OCI-LY3 (cell line): ENCODE measurements at regions not wholly inside any gene's neighbourhood (a gene's known extent, or its start where the extent isn't known, plus 50 kb on each side); places are given as distances from the start of the nearest gene placed in this dataset.

Source experiments
- H2AFZ ChIP-seq: fragments of 200-600, 300-600 bp; shearing (Covaris generic); 2 replicates; pipeline ENCODE4 v1.6.0; 2014; ENCODE audit warnings: antibody characterized with exemption, low read depth, low read length
- H3K27ac ChIP-seq: fragments of 200-600, 300-600 bp; sonication (generic); 2 replicates; pipeline ENCODE4 v1.5.1; 2014; ENCODE audit warnings: mild to moderate bottlenecking, low read length, moderate library complexity, mixed read lengths
- H3K27me3 ChIP-seq: fragments of 200-600, 300-600 bp; sonication (generic); 2 replicates; pipeline ENCODE4 v1.6.1; 2014; ENCODE audit warnings: low read depth, low read length, mixed read lengths
- H3K36me3 ChIP-seq: fragments of 200-600, 300-600 bp; sonication (generic); replicated peaks from 2 replicates; pipeline ENCODE3; 2014; ENCODE audit warnings: low read depth, low read length, mixed read lengths
- H3K4me1 ChIP-seq: fragments of 300-600, 200-600 bp; sonication (generic); 2 replicates; pipeline ENCODE4 v1.6.1; 2014; ENCODE audit warnings: low read length, mixed read lengths
- H3K4me2 ChIP-seq: fragments of 200-600, 300-600 bp; sonication (generic); 2 replicates; pipeline ENCODE4 v1.6.1; 2014; ENCODE audit warnings: low read length, mixed read lengths
- H3K4me3 ChIP-seq: fragments of 300-600, 200-600 bp; sonication (generic); 2 replicates; pipeline ENCODE4 v1.5.1; 2014; ENCODE audit warnings: antibody characterized with exemption, mild to moderate bottlenecking, low read length, moderate library complexity
- H3K79me2 ChIP-seq: fragments of 300-600, 200-600 bp; shearing (Covaris generic); 2 replicates; pipeline ENCODE4 v1.6.1; 2014; ENCODE audit warnings: mild to moderate bottlenecking, low read length, mixed read lengths
- H3K9ac ChIP-seq: fragments of 300-600, 200-600 bp; shearing (Covaris generic); 2 replicates; pipeline ENCODE4 v1.6.0; 2014; ENCODE audit warnings: mild to moderate bottlenecking, low read length, moderate library complexity
- H3K9me3 ChIP-seq: fragments of 200-600, 300-600 bp; shearing (Covaris generic); 2 replicates; pipeline ENCODE4 v1.6.1; 2014; ENCODE audit warnings: low read length, mixed read lengths; ENCODE audit not compliant: insufficient read depth
- H4K20me1 ChIP-seq: fragments of 200-600, 300-600 bp; sonication (generic); 2 replicates; pipeline ENCODE4 v1.6.1; 2016; ENCODE audit warnings: low read length, mixed read lengths; ENCODE audit not compliant: insufficient read depth
- CTCF ChIP-seq: fragments of 200-600, 300-600 bp; sonication (generic); IDR thresholded peaks from 2 replicates; pipeline ENCODE4 v1.5.1; 2014; ENCODE audit warnings: antibody characterized with exemption, low read length, low read depth
- EZH2phosphoT487 ChIP-seq: fragments of 200-600 bp; shearing (Covaris generic); IDR thresholded peaks from 2 replicates; pipeline ENCODE4 v1.6.1; 2018; ENCODE audit warnings: antibody characterized with exemption, mixed run types, low read depth

- Histone ChIP-seq H3K4me2 (no peak overlapping the region), H2AFZ (no peak overlapping the region), H3K4me1 (no peaks in the 10 kb centered on the region), H4K20me1 (no peaks in the 10 kb centered on the region), H3K9ac (no peak overlapping the region), H3K27ac (no peak overlapping the region), H3K36me3 (no peaks in the 10 kb centered on the region), H3K9me3 (no peaks in the 10 kb centered on the region), H3K79me2 (no peaks in the 10 kb centered on the region), H3K4me3 (no peak overlapping the region), H3K27me3 (no peaks in the 10 kb centered on the region; the same call in 1 of the 2 replicates)
- no peak for TF ChIP-seq CTCF
- no peak for TF ChIP-seq EZH2phosphoT487
These were observed 253.1 kb downstream of the CDCA7 start for GRCh38 chr2:173607606-173608311.

GRCh38 chr2:173611121-173611520 is 256.4 kb downstream of the CDCA7 start:
- H3K9me3 ChIP-seq, result no peaks in the 10 kb centered on the region
- H3K9ac ChIP-seq, result no peak overlapping the region
- peaks cover 13% of the 10 kb centered on the region; the same call in 1 of the 2 replicates for H3K27me3 ChIP-seq
- no peaks in the 10 kb centered on the region for H4K20me1 ChIP-seq
- TF ChIP-seq CTCF, result no peak
- no peak for TF ChIP-seq EZH2phosphoT487
- no peak overlapping the region for H3K4me3 ChIP-seq
- no peaks in the 10 kb centered on the region for H3K4me1 ChIP-seq
- H3K36me3 ChIP-seq, result no peaks in the 10 kb centered on the region
- no peak overlapping the region for H3K27ac ChIP-seq
- H3K4me2 ChIP-seq, result no peak overlapping the region
- H2AFZ ChIP-seq, result no peak overlapping the region
- H3K79me2 ChIP-seq, result no peaks in the 10 kb centered on the region

GRCh38 chr2:173612354-173612753 is 257.7 kb downstream of the CDCA7 start:
- Histone ChIP-seq H3K4me3 (no peak overlapping the region), H3K27me3 (peaks cover 13% of the 10 kb centered on the region; the same call in 1 of the 2 replicates), H3K9me3 (no peaks in the 10 kb centered on the region), H3K9ac (no peak overlapping the region), H3K36me3 (no peaks in the 10 kb centered on the region), H3K4me1 (no peaks in the 10 kb centered on the region), H2AFZ (no peak overlapping the region), H4K20me1 (no peaks in the 10 kb centered on the region), H3K4me2 (no peak overlapping the region), H3K27ac (no peak overlapping the region), H3K79me2 (no peaks in the 10 kb centered on the region)
- TF ChIP-seq CTCF, result no peak
- TF ChIP-seq EZH2phosphoT487, result no peak

GRCh38 chr2:173613386-173613785 is 258.7 kb downstream of the CDCA7 start:
- Histone ChIP-seq H4K20me1 (no peaks in the 10 kb centered on the region), H3K36me3 (no peaks in the 10 kb centered on the region), H3K79me2 (no peaks in the 10 kb centered on the region), H3K4me1 (no peaks in the 10 kb centered on the region), H3K9ac (no peak overlapping the region), H2AFZ (no peak overlapping the region), H3K4me3 (no peak overlapping the region), H3K9me3 (no peaks in the 10 kb centered on the region), H3K27ac (no peak overlapping the region), H3K4me2 (no peak overlapping the region), H3K27me3 (peaks cover 13% of the 10 kb centered on the region; the same call in 1 of the 2 replicates)
- no peak for TF ChIP-seq EZH2phosphoT487
- no peak for TF ChIP-seq CTCF
